Limb (tissue), 2 donors: ENCODE measurements at regions not wholly inside any gene's neighbourhood (a gene's known extent, or its start where the extent isn't known, plus 50 kb on each side); places are given as distances from the start of the nearest gene placed in this dataset.

Experiments used
- DNase-seq, 2 donors: peaks; one replicate each; pipeline ENCODE4 v3.0.0-alpha.2; 2016; ENCODE audit errors: extremely low spot score in 2 of 2

GRCh38 chr6:6376845-6377244 is 56.4 kb upstream of the F13A1 start:
- DNase-seq: no peak

GRCh38 chr6:6377621-6378020 is 57.2 kb upstream of the F13A1 start:
- DNase-seq: no peak

GRCh38 chr6:6379573-6379972 is 59.1 kb upstream of the F13A1 start:
- no peak for DNase-seq

- no peak for DNase-seq
These were observed 64.1 kb upstream of the F13A1 start for GRCh38 chr6:6384520-6384919.

- no peak for DNase-seq
These were observed 65.5 kb upstream of the F13A1 start for GRCh38 chr6:6386010-6386409.

GRCh38 chr6:6390849-6391602 is 70.6 kb upstream of the F13A1 start:
- no peak for DNase-seq

- no peak for DNase-seq
These were observed 72.0 kb upstream of the F13A1 start for GRCh38 chr6:6392214-6393068.

- DNase-seq: no peak
These were observed 72.6 kb upstream of the F13A1 start for GRCh38 chr6:6393069-6393529.

- DNase-seq: no peak
These were observed 75.2 kb upstream of the F13A1 start for GRCh38 chr6:6395581-6396197.

GRCh38 chr6:6397842-6398241 is 77.4 kb upstream of the F13A1 start:
- no peak for DNase-seq

- no peak for DNase-seq
These were observed 79.1 kb upstream of the F13A1 start for GRCh38 chr6:6399568-6399967.

GRCh38 chr6:6401401-6401800 is 80.9 kb upstream of the F13A1 start:
- no peak for DNase-seq

- DNase-seq: no peak
These were observed 81.5 kb upstream of the F13A1 start for GRCh38 chr6:6402006-6402405.

- DNase-seq: no peak
These were observed 82.1 kb upstream of the F13A1 start for GRCh38 chr6:6402591-6402990.

- DNase-seq: no peak
These were observed 84.6 kb upstream of the F13A1 start for GRCh38 chr6:6405031-6405430.

GRCh38 chr6:6405997-6406714 is 85.7 kb upstream of the F13A1 start:
- DNase-seq: no peak

GRCh38 chr6:6406715-6407070 is 86.2 kb upstream of the F13A1 start:
- no peak for DNase-seq

GRCh38 chr6:6407071-6407741 is 86.7 kb upstream of the F13A1 start:
- DNase-seq: peak in 1 of 2 donors; percentile 62

- no peak for DNase-seq
These were observed 89.1 kb upstream of the F13A1 start for GRCh38 chr6:6409397-6410030.

- no peak for DNase-seq
These were observed 90.7 kb upstream of the F13A1 start for GRCh38 chr6:6411115-6411514.

- DNase-seq: no peak
These were observed 91.8 kb upstream of the F13A1 start for GRCh38 chr6:6412221-6412620.
